ENCODE measurements at regions not wholly inside any gene's neighbourhood (a gene's known extent, or its start where the extent isn't known, plus 50 kb on each side); places are given as distances from the start of the nearest gene placed in this dataset.
"Not testable (repeated sequence)": the region's sequence is repeated elsewhere in the genome, so short reads cannot be mapped to it uniquely, and the experiment has no call there.

DNA sequence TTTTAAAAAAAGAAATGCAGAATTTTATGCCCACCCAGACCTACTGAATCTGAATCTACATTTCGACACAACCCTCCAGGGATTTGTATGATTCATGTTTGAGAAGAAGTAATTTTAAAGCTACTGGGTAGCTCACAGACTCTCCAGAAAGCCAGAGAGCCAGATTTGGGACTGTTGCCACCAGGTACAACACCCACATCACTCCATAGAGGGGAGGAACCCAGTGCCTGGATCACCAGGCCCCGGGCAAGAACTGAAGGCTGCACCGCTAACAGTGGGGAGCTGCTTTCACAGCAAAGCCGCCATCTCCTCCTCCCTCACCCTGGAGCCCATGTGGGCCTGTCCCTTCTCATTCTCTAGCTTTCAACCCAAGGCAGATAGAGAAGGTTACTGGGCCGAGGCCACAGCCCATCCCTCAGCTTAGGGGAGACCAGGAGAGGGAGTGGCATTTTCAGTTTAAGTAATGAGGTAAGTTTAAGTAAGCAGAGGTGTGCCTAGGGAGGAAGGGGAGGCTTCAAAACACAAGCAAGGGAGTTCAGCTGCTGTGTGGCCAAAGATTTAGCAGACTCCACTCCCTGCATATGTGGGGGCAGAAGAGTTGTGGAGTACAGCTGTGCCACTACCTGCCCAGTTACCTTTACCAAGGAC, 109.8 kb downstream of the IL12A start:
- DNase-seq (ENCODE audit: low spot score), result no peak

DNA sequence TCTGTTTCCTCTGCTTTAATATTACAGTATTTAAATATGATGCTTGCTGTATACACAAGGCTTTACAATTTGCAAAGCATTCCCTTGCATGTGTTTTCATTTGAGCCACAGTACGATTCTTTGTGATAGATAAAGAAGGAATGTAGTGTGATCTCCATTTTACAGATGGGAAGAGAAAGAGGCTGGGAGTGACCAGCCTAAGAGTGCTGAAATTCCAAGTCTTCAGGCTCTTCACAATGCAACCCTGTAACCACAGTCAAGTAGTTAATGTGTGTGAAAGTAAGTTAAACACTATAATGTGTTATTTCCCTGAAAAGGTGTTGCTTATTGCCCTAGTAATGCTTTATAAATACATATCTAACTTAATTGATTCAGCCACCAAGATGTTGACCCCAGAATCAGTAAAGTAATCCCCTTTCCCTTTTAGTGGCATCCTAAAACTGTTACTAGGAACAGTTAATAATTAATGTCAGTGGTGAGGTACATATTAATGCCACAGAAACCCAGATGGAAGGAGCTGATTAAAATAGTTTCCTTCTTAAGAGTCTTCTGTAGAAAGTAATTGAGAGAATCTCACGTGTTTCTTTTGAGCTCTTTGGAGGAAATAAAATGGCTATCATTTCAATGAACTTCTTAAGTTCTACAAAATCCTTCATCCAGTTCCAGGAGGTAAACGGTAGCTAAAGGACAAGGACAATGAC, 110.4 kb downstream of the IL12A start:
- DNase-seq (ENCODE audit: low spot score), result no peak

DNA sequence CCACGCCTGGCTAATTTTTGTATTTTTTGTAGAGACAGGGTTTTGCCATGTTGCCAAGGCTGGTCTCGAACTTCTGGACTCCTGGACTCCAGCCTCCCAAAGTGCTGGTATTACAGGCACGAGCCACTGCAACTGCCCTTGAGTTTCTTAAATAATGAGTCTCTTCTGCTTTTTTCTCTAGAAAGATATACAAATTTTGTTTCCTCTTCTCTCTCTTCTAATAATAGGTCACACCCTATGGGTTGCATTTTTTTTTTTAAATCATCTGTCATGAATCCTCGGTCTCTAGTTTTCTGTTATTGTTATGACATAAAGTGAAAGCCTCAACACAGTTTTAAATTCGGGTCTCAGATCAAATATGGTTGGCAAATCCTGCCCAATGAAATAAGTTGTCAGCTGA, 111.2 kb downstream of the IL12A start:
- no peak for DNase-seq (ENCODE audit: low spot score)

DNA sequence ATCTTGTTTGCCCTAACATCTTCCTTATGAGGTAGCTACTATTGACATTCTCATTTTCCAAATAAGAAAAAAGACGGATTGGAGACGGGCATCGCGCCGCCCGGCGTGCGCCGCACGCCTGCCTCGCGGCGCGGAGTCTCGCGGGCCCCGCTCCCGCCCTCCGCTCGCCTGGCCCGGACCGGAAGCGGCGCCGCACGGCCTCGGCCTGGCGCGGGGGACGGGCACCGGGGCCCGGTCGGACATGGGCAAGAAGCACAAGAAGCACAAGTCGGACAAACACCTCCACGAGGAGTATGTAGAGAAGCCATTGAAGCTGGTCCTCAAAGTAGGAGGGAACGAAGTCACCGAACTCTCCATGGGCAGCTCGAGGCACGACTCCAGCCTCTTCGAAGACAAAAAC, 112.0 kb downstream of the IL12A start:
- no peak for DNase-seq (ENCODE audit: low spot score)

DNA sequence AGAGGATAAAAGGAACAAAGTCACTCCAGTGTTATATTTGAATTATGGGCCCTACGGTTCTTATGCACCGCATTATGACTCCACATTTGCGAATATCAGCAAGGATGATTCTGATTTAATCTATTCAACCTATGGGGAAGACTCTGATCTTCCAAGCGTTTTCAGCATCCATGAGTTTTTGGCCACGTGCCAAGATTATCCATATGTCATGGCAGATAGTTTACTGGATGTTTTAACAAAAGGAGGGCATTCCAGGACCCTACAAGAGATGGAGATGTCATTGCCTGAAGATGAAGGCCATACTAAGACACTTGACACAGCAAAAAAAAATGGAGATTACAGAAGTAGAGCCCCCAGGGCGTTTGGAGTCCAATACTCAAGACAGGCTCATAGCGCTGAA, 113.4 kb downstream of the IL12A start:
- not testable (repeated sequence) for DNase-seq (ENCODE audit: low spot score)

DNA sequence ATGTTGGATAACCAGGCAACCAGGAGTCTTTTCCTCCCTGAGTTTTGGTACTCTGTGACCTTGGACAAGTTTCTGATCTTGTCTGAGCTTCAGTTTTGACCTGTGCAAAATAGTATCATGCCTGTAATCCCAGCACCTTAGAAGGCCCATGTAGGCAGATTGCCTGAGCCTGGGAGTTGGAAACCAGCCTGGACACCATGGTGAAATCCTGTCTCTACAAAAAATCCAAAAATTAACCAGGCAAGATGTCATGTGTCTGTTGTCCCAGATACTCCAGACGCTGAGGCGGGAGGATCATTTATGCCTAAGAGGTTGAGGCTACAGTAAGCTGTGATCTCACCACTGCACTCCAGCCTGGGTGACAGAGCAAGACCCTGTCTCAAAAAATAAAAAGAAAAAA, 114.8 kb downstream of the IL12A start:
- no peak for DNase-seq (ENCODE audit: low spot score)

DNA sequence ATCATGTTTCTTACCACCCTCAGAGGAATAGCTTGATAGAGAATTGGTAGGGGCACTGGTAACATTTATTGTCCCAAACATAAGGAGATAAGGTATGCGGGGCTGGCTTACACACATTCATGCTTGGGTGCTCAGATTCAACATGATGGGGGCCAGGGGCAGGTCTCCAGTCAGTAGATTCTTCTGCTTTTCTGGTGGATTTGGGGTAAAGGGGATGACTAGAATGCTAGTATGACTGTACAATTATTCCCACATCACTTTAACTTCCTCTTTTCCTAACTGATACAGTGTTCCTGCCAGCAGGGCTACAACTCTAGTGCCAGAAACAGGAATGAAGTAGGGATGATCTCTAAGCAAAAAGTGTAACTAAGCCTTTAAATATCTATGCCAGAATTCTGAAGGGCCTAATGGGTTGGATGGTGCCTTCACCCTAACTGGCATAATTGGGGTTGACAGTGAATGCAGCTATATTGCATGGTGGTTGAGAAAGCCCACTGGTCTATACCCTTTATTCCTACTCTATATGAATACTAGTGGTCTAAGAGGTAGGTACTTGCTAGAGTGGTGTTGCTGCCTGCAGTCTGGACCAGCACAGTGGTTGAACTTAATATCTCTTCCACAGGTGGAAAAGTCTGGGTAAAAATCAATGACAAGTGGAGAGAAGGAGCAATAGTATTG, 117.4 kb downstream of the IL12A start:
- no peak for DNase-seq (ENCODE audit: low spot score)

DNA sequence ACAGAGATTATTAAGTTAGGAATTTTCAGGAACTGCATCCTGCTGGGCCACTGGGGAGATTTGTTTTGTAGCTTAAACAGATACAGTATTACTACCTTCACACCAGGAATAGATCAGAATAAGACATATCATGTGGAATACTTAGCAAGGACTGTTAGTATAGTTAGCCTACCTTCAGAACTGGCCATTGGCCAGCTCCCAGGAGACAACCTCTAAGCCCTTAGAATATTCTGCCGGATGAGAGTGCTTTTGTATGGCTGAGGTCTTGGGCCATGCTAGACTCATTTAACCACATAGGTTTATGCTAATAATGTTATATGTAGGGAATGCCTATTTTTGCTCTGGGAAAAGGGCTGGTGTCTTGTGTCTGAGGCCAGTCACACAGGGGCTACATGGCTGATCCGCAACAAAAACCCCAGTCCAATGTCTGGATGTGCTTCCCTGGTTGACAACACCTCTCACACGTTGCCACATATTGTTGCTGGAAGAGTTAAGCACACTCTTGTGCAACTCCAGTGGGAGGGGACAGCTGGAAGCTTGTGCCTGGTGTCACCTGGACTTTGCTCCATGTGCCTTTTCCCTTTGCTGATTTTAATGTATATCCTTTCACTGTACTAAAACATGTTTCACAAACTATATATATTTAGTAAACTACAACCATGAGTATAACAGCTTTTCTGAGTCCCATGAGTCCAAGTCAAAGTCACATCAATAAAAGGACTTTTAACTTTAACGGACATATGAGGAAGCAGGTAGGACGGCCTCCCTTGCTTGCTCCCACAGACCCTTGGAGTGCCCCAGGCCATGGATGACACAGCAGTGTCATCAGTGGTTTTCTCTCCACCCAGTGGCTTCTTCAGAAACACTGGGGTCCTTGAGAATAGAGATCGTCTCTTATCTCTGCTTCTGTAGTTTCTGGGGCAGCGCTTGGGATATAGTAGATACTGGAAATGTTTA, 118.0 kb upstream of the C3orf80 start:
- DNase-seq (ENCODE audit: low spot score), result peak; percentile 67

DNA sequence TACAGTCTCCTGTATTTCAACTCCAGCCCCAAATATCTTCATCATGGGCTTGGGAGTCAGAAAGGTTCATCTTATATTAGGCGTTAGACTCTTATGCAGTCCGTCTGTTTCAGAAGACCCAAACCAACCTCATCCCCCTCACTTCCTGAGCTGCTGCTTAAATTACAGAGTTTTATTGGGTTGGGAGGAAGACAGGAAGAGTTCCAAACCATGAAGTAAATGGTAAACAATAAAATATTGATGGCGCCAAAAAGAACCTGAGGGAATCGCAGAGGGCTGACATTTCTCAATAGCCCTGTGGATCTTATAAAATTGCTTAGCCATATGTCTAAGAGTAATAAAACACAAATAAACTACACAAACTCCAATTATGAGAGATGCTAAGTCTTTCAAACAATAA, 116.9 kb upstream of the C3orf80 start:
- no peak for DNase-seq (ENCODE audit: low spot score)

DNA sequence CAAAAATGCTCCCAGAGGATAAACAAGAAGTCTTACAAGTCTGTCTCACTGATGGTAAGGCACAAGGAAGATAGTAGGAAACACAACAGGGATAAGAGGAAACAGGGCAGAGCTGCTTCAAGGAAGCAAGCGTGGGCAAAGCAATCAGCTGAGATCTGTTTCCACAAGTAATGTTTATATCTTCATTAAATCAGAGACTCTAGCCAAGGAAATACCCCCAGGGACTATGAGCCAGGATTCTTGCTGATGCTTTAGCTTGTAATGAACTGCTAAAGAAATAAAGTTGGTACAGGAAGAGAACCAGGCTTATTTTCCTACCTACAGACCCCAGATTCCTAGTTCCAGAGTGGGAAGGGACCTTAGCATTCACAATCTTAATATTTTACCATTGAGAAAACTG, 112.7 kb upstream of the C3orf80 start:
- no peak for DNase-seq (ENCODE audit: low spot score)

DNA sequence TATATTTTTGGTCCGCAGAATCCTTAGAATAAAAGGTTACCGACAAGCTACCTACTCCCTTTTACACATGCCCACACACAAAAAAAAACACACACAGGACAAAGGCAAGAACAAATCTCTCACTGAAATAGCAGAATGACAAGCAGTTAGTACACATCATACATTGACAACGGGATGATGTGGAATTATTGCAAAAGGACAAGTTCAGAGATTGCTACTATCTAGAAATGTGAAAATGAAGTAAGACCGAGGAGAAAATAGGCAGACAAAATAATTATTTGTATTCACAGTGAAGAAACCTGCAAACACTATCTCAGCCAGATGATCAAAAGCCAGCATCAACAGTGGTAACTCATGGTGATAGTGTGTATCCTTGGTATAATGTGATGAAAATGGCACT, 112.2 kb upstream of the C3orf80 start:
- no peak for DNase-seq (ENCODE audit: low spot score)

DNA sequence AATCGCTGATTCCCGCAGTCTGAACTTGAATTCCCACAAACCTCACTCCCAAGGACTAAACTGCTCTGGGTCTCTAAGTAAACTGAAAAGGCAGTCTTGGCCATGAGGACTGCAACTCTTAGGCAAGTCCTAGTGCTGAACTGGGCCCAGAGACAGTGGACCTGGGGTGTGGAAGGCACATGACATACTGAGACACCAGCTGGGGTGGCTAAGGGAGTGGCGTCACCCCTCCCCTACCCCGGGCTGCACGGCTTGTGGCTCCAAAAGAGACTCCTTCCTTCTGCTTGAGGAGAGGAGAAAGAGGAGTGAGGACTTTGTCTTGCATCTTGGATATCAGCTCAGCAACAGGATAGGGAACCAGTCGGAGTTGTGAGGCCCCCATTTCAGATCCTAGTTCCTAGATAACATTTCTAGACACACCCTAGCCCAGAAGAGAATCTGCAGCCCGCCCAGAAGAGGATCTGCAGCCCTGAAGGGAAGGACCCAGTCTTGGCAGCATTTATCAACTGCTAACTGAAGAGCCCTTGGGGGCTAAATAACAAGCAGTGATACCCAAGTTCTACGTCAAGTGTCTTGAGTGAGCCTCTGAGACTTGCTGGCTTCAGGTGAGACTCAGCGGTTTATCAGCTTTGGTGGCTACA, 110.7 kb upstream of the C3orf80 start:
- DNase-seq (ENCODE audit: low spot score), result no peak

DNA sequence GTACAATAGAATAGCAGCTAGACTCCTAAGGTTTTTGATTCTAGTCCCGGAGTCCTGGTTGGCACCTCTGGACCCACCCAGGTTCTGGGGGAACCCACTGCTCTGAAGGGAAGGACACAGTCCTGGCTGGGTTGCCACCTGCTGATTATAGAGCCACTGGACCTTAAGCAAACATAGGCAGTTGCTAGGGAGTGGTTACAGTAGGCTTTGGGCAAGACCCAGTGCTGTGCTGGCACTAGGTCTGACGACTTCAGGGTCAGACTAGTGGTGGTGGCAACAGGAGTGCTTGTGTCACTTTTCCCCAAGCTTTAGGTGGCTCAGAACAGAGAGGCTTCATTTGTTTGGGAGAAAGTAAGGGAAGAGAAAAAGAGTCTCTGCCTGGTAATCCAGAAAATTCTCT, 109.8 kb upstream of the C3orf80 start:
- no peak for DNase-seq (ENCODE audit: low spot score)

DNA sequence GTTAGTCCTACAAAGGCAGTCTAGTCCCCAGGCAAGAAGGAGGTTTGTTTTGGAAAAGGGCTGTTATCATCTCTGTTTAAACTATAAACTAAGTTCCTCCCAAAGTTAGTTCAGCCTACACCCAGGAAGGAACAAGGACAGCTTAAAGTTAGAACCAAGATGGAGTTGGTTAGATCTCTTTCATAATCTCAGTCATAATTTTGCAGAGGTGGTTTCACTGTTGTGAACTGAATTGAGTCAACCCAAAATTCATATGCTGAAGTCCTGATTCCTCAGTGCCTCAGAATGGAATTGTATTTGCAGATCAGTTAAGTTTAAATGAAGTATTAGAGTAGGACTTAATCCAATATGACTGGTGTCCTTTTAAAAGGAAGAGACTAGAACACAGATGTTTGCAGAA, 101.0 kb upstream of the C3orf80 start:
- no peak for DNase-seq (ENCODE audit: low spot score)

DNA sequence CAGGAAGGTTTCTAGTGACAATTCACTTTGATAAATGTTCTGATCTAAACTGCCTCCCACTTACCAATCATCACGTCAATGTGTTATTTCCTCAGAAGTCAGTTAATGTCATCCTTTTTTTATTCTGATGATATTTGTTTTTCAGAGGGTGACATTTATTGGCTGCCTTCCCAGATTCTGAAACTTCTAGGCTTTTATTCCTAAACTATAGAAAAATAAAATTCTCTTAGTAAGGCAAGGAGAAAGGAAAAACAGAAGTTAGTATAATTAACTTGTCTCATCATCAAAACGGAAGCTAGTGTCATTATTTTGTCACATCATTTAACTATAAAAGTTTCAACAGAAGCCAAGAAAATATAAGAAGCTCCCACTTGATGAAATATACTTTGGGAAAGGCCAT, 100.0 kb upstream of the C3orf80 start:
- no peak for DNase-seq (ENCODE audit: low spot score)

DNA sequence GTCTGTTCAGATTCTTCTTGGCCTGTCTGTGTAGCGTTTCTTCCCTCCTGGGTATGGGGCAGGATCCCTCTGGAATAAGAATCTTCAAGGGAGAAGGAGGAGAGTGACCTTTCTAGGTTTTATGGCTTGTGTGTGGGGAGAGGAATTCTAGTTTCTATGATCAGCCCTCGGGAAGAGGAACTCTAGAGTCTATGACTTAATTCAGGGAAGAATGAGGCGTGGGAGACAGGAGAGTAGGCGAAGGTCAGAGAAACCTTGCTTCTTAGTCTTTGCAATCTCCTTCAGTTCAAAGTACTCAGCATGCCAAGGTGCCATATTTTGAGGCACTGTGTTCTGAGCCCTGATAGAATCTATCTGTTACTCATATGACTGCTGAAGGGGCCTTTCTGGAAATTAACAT, 99.2 kb upstream of the C3orf80 start:
- DNase-seq (ENCODE audit: low spot score), result no peak

DNA sequence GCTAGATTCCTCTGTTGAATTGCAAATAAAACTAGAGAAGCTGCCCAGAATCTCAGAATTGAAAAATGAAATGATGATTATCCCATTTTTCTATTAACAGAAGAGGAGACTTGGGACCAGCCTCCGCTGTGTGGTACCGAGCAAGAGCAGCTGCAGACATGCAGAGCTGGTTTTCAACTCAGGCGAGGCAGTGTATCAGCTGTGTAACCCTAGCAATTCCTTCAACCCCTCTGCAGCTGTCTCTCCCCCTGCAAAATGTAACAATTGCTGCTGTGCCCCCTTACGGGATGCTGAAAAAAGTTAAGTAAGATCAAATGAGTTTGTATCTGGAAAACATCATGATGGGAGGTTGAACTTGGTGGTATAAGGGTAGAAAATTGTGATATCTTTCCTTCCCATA, 98.5 kb upstream of the C3orf80 start:
- DNase-seq (ENCODE audit: low spot score), result no peak

DNA sequence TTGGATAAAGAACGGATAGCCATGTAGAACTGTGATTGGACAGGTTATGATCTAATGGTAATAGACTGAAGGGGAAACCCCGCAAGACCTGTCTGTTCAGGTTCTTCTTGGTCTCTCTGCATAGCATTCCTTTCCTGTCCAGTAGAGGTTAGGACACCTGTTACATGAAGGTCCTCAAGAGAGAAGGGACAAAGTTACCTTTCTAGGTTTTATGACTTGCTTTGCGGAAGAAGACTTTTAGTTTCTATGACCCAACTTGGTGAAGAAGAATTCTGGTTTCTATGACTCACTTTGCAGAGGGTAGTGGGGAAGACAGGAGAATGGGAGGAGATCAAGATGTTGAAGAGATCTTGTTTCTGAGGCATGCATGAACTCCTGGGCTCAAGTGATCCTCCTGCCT, 97.9 kb upstream of the C3orf80 start:
- no peak for DNase-seq (ENCODE audit: low spot score)

DNA sequence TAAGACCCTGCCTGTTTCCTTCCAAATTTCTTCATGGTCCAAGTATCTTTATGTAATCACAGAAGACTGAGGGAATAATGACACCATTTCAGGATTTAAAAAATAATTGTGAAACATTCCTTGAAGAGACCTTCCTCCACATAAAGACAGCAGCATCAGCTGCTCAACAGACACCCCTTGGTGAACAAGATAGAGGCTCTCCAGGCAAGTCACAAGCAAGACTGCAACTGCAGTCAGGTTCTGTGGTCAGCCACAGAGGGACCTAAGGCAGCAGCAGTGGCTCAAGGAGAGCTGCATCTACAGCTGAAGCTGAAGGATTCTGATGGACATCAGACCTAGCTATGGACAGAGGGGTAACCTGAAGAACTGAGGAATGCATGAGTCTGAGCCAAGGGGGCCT, 97.2 kb upstream of the C3orf80 start:
- no peak for DNase-seq (ENCODE audit: low spot score)

DNA sequence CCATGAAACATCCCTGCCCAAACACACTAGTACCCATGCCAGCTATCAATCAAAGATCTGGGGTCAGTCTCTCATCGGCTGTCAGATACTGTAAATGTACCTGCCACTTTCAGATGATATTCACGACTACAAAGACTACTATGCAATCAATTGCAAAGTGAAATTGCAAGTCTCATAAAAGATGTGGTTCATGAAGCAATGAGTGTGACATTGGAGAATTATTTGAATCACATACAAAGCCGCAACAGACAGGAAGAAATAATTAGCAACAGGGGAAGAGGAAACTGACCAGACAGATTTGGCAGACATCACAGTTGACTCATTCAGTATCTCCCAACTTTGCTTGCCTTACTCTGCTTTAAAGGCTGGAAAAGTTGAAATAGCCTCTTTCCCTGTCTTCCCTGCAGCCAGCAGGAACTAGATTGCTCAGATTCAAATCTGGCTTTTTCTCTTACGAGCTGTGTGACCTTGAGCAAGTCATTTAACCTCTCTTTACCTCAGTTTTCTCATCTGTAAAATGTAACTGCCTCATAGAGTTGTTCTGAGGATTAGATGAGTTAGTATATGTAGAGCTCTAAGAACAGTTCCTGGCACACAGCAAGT, 95.7 kb upstream of the C3orf80 start:
- DNase-seq (ENCODE audit: low spot score), result no peak

DNA sequence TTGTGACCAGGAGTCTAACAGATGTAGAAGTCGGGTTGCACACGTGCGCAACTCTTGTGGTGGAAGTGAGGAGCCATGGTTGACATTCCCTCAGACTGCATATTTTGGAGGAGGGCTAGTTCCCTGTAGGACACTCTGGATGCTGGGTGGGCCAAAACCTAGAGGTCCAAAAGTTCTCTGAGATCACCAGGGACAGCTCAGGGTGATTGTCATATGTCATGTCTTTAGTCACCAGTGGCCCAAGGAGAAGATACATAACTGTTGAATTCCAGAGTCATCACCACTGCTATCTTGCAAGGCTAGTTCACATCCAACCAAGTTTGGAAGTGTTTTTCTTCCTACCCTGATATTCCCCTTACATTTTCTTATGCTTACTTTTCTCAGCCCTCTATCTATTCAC, 95.2 kb upstream of the C3orf80 start:
- DNase-seq (ENCODE audit: low spot score), result no peak

DNA sequence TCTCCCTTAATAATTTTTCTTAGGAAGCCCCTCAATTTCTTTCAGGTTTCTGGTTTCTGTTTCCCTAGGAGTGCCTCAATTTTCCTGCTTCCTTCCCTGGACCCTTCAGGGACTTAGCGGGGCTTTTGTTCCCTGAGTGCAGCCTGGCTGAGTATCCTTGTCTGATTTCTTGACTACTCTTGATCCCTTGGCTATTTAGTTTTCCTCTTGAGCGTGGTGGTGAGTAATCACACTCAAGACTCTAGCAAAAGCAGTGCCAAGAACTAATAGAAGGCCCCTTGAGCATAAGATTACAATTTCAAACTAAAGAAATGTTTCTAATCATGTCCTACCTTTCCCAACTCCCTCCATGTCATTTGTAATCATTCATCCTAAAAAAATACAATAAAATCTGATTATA, 94.3 kb upstream of the C3orf80 start:
- no peak for DNase-seq (ENCODE audit: low spot score)
